ENCODE measurements at regions not wholly inside any gene's neighbourhood (a gene's known extent, or its start where the extent isn't known, plus 50 kb on each side); places are given as distances from the start of the nearest gene placed in this dataset.
"Not testable (repeated sequence)": the region's sequence is repeated elsewhere in the genome, so short reads cannot be mapped to it uniquely, and the experiment has no call there.

DNA sequence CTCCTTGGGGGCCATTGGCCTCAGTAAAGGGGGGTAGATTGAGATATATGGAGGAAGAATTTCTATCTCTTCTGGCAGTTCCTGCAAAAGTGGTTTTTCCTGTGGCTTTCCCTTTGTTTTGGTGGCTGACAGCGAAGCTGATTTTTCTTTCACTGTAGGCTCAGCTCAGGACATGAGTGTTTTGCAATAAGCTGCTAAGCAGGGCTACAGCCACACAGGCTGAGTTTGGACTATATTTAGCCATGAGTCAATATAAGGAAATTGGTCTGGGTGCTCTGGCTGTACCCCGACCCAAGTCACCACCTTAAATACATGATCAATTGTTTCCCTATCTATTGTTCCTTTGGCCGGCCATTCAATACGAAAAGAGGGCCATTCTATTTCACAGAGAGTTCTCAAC lies 212.7 kb upstream of the KCND2 start:
- intact Hi-C loops (cut with micrococcal nuclease; ENCODE audit: unreplicated experiment), result no loop called here
- Mint-ChIP-seq H3K36me3 (ENCODE audit: insufficient read depth, unreplicated experiment) (no peaks in the 10 kb centered on the region), H3K9me3 (ENCODE audit: unreplicated experiment) (peaks cover 6% of the 10 kb centered on the region), H3K27ac (ENCODE audit: unreplicated experiment) (no peak overlapping the region), H3K4me3 (ENCODE audit: unreplicated experiment) (no peak overlapping the region), H3K4me1 (ENCODE audit: low read depth, unreplicated experiment) (no peaks in the 10 kb centered on the region), H3K27me3 (ENCODE audit: insufficient read depth, unreplicated experiment) (no peaks in the 10 kb centered on the region)
- TF ChIP-seq, protein P1, sequence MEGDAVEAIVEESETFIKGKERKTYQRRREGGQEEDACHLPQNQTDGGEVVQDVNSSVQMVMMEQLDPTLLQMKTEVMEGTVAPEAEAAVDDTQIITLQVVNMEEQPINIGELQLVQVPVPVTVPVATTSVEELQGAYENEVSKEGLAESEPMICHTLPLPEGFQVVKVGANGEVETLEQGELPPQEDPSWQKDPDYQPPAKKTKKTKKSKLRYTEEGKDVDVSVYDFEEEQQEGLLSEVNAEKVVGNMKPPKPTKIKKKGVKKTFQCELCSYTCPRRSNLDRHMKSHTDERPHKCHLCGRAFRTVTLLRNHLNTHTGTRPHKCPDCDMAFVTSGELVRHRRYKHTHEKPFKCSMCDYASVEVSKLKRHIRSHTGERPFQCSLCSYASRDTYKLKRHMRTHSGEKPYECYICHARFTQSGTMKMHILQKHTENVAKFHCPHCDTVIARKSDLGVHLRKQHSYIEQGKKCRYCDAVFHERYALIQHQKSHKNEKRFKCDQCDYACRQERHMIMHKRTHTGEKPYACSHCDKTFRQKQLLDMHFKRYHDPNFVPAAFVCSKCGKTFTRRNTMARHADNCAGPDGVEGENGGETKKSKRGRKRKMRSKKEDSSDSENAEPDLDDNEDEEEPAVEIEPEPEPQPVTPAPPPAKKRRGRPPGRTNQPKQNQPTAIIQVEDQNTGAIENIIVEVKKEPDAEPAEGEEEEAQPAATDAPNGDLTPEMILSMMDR (IDR thresholded peaks at IDR 0.05; ENCODE audit: insufficient read depth in 1 of 2, low read depth in 1 of 2, low read length in 1 of 2, severe bottlenecking in 1 of 2, unreplicated experiment in 1 of 2), result no peak
- Histone ChIP-seq H3K36me3 (ENCODE audit: control insufficient read depth, insufficient read depth, low read length) (no peaks in the 10 kb centered on the region), H3K27me3 (replicated peaks; ENCODE audit: control insufficient read depth, insufficient read depth, low read length) (no peaks in the 10 kb centered on the region), H3K4me1 (no peaks in the 10 kb centered on the region), H3K9me3 (no peaks in the 10 kb centered on the region), H3K4me3 (ENCODE audit: low read depth, low read length) (no peak overlapping the region)
- ChIA-PET POLR2A (interaction anchor here (0.6 kb wide), 1 partner anchor 505 kb away, joined by 3 read pairs; no protein-coding TSS in a partner anchor), CTCF (no interaction called here)
- BruUV-seq (replicated peaks), result no TSS peak
- no peak for DNase-seq

DNA sequence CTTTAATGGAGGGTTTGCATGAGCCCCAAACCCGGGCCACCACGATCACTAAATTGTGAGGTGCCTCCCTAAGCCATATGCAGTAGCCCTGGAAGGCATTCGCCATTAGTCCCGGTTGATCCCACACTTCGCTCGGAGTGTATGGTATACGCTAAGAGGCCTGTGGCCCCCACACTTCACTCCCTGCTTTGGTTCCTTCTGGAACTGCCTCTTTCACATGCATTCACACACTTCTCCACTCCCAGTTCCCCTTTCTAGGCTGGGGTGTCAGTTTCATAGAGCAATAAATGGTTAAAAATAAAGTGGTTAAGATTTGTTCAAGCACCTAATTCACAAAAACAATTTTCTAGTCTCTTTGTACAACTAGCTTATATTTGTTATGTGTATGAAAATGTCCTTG lies 212.1 kb upstream of the KCND2 start:
- Mint-ChIP-seq H3K36me3 (ENCODE audit: insufficient read depth, unreplicated experiment) (no peaks in the 10 kb centered on the region), H3K27me3 (ENCODE audit: insufficient read depth, unreplicated experiment) (no peaks in the 10 kb centered on the region), H3K4me3 (ENCODE audit: unreplicated experiment) (no peak overlapping the region), H3K27ac (ENCODE audit: unreplicated experiment) (no peak overlapping the region), H3K4me1 (ENCODE audit: low read depth, unreplicated experiment) (no peaks in the 10 kb centered on the region), H3K9me3 (ENCODE audit: unreplicated experiment) (peaks cover 7% of the 10 kb centered on the region)
- Histone ChIP-seq H3K4me1 (no peaks in the 10 kb centered on the region), H3K9me3 (no peaks in the 10 kb centered on the region), H3K27me3 (replicated peaks; ENCODE audit: control insufficient read depth, insufficient read depth, low read length) (no peaks in the 10 kb centered on the region), H3K4me3 (ENCODE audit: low read depth, low read length) (no peak overlapping the region), H3K36me3 (ENCODE audit: control insufficient read depth, insufficient read depth, low read length) (no peaks in the 10 kb centered on the region)
- ChIA-PET POLR2A (interaction anchor here (0.6 kb wide), 1 partner anchor 504 kb away, joined by 3 read pairs; no protein-coding TSS in a partner anchor), CTCF (no interaction called here)
- no TSS peak for BruUV-seq (replicated peaks)
- intact Hi-C loops (cut with micrococcal nuclease; ENCODE audit: unreplicated experiment), result no loop called here
- DNase-seq, result no peak
- TF ChIP-seq, protein P1 (IDR thresholded peaks at IDR 0.05; ENCODE audit: insufficient read depth in 1 of 2, low read depth in 1 of 2, low read length in 1 of 2, severe bottlenecking in 1 of 2, unreplicated experiment in 1 of 2), result no peak

DNA sequence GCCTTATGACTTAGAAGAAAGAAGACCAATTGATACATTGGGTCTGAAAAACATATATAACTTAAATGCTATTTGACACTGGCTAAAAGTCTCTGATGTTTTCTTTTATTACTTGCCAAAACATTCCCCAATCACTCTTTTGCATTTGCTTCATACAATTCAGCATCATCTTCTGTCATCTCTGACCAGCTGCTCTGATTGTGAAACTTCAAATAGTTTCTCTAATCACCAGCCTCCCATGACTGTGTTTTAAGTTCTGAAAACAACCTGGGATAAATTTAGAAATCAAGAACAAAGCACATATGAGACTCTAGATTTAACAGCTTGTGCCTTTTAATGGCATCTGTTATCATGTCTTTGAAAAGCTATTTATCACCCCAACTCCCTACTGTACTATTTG lies 208.4 kb upstream of the KCND2 start:
- Mint-ChIP-seq H3K27ac (ENCODE audit: unreplicated experiment) (no peak overlapping the region), H3K4me1 (ENCODE audit: low read depth, unreplicated experiment) (no peaks in the 10 kb centered on the region), H3K9me3 (ENCODE audit: unreplicated experiment) (peaks cover 28% of the 10 kb centered on the region), H3K27me3 (ENCODE audit: insufficient read depth, unreplicated experiment) (no peaks in the 10 kb centered on the region), H3K4me3 (ENCODE audit: unreplicated experiment) (no peak overlapping the region), H3K36me3 (ENCODE audit: insufficient read depth, unreplicated experiment) (no peaks in the 10 kb centered on the region)
- H3K4me3 ChIP-seq (ENCODE audit: low read depth, low read length), result no peak overlapping the region
- CTCF ChIA-PET, result no interaction called here
- POLR2A ChIA-PET, result no interaction called here
- H3K4me1 ChIP-seq, result no peaks in the 10 kb centered on the region
- H3K36me3 ChIP-seq (ENCODE audit: control insufficient read depth, insufficient read depth, low read length), result no peaks in the 10 kb centered on the region
- H3K27me3 ChIP-seq (replicated peaks; ENCODE audit: control insufficient read depth, insufficient read depth, low read length), result no peaks in the 10 kb centered on the region
- H3K9me3 ChIP-seq, result 0 out of 2 replicates have a peak, but pooled peaks cover 6% of the 10 kb centered on the region
- intact Hi-C loops (cut with micrococcal nuclease; ENCODE audit: unreplicated experiment), result no loop called here
- DNase-seq, result no peak
- TF ChIP-seq, protein P1 (IDR thresholded peaks at IDR 0.05; ENCODE audit: insufficient read depth in 1 of 2, low read depth in 1 of 2, low read length in 1 of 2, severe bottlenecking in 1 of 2, unreplicated experiment in 1 of 2), result no peak
- BruUV-seq (replicated peaks), result no TSS peak

DNA sequence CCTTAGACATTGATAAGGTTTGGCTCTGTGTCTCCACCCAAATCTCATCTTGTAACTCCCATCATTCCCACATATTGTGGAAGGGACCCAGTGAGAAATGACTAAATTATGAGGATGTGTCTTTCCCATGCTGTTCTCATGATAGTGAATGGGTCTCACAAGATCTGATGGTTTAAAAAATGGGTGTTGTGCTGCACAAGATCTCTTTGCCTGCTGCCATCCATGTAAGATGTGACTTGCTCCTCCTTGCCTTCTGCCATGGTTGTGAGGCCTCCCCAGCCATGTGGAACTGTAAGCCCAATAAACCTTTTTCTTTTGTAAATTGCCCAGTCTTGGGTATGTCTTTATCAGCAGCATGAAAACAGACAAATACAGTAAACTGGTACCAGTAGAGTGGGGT lies 206.1 kb upstream of the KCND2 start:
- H3K4me3 Mint-ChIP-seq (ENCODE audit: unreplicated experiment); H3K27me3 Mint-ChIP-seq (ENCODE audit: insufficient read depth, unreplicated experiment); H3K4me1 ChIP-seq; H3K36me3 ChIP-seq (ENCODE audit: control insufficient read depth, insufficient read depth, low read length); H3K4me1 Mint-ChIP-seq (ENCODE audit: low read depth, unreplicated experiment); intact Hi-C loops (cut with micrococcal nuclease; ENCODE audit: unreplicated experiment); H3K9me3 ChIP-seq; BruUV-seq (replicated peaks); CTCF ChIA-PET; H3K4me3 ChIP-seq (ENCODE audit: low read depth, low read length); POLR2A ChIA-PET; DNase-seq; H3K27me3 ChIP-seq (replicated peaks; ENCODE audit: control insufficient read depth, insufficient read depth, low read length); H3K27ac Mint-ChIP-seq (ENCODE audit: unreplicated experiment); H3K36me3 Mint-ChIP-seq (ENCODE audit: insufficient read depth, unreplicated experiment): not testable (repeated sequence)
- peaks cover 27% of the 10 kb centered on the region for H3K9me3 Mint-ChIP-seq (ENCODE audit: unreplicated experiment)

Data from Caco-2 (cell line).